Right lobe of liver (tissue), 4 donors: ENCODE measurements at regions not wholly inside any gene's neighbourhood (a gene's known extent, or its start where the extent isn't known, plus 50 kb on each side); places are given as distances from the start of the nearest gene placed in this dataset.

Source experiments
- POLR2A ChIP-seq: fragments of 450-650 bp; IDR thresholded peaks from one replicate; pipeline ENCODE4 v1.6.1; 2017; ENCODE audit warnings: antibody characterized with exemption, mild to moderate bottlenecking
- TF ChIP-seq, protein P1 (sequence below), 4 donors: fragments of 200-600 bp in 3 of 4; fragments of 450-650 bp in 1 of 4; IDR thresholded peaks; one replicate each; pipeline versions ENCODE4 v1.5.1 to v1.8.0; 2016 to 2022; ENCODE audit warnings: antibody characterized with exemption in 4 of 4, mild to moderate bottlenecking in 2 of 4
- donor health status: DM: no; HTN: no; CAD: no.
- donor health status: DM: no; HTN: no; CAD: no.
- donor health status: DM: no; HTN: yes; CAD: no.

DNA sequence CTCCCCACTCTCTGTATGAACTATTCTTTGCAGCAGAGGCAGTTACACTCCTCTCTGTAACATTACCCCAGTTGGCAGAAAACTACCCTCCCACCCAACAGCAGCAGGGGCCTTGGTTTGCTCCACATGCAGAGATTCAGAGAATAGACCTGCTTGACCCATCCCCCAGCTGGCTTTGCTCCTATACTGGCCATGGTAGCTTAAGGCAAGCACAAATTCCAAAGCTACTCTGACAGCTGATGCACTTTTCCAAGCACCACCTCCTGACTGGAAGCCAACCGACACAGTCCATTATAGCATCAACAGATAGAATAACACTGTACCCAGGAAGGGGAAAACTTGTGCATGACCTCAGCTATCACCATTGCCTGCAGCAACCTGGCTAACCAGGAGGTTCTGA, 846.5 kb upstream of the NCAM2 start:
- TF ChIP-seq POLR2A, result no peak
- TF ChIP-seq, protein P1, sequence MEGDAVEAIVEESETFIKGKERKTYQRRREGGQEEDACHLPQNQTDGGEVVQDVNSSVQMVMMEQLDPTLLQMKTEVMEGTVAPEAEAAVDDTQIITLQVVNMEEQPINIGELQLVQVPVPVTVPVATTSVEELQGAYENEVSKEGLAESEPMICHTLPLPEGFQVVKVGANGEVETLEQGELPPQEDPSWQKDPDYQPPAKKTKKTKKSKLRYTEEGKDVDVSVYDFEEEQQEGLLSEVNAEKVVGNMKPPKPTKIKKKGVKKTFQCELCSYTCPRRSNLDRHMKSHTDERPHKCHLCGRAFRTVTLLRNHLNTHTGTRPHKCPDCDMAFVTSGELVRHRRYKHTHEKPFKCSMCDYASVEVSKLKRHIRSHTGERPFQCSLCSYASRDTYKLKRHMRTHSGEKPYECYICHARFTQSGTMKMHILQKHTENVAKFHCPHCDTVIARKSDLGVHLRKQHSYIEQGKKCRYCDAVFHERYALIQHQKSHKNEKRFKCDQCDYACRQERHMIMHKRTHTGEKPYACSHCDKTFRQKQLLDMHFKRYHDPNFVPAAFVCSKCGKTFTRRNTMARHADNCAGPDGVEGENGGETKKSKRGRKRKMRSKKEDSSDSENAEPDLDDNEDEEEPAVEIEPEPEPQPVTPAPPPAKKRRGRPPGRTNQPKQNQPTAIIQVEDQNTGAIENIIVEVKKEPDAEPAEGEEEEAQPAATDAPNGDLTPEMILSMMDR (IDR thresholded peaks at IDR 0.05), result no peak
